AG10803 (cell line): ENCODE measurements at regions not wholly inside any gene's neighbourhood (a gene's known extent, or its start where the extent isn't known, plus 50 kb on each side); places are given as distances from the start of the nearest gene placed in this dataset.

Experiments used
- DNase-seq: peaks from one replicate; pipeline ENCODE4 v3.0.0; 2010; ENCODE audit warnings: low read depth
- H3K4me3 ChIP-seq: 2 replicates; pipeline ENCODE4 v1.5.1; 2011; ENCODE audit warnings: mild to moderate bottlenecking, low read length, control low read depth
- CTCF ChIP-seq: conservative IDR thresholded peaks from 2 replicates; pipeline ENCODE4 v1.5.1; 2011; ENCODE audit warnings: mild to moderate bottlenecking, low read length, control low read depth, inconsistent platforms

GRCh38 chr2:6665093-6666045 lies 200.3 kb downstream of the CMPK2 start:
- no peak for TF ChIP-seq CTCF
- no peak overlapping the region for H3K4me3 ChIP-seq
- DNase-seq = no peak

- no peak for DNase-seq
- TF ChIP-seq CTCF = no peak
- H3K4me3 ChIP-seq = no peak overlapping the region
These were observed 198.4 kb downstream of the CMPK2 start for GRCh38 chr2:6667326-6667725.

GRCh38 chr2:6671913-6672312 lies 193.8 kb downstream of the CMPK2 start:
- no peak for TF ChIP-seq CTCF
- H3K4me3 ChIP-seq = no peak overlapping the region
- no peak for DNase-seq

GRCh38 chr2:6674381-6674780 lies 191.3 kb downstream of the CMPK2 start:
- no peak for TF ChIP-seq CTCF
- no peak overlapping the region for H3K4me3 ChIP-seq
- DNase-seq = no peak

- no peak for DNase-seq
- H3K4me3 ChIP-seq = no peak overlapping the region
- no peak for TF ChIP-seq CTCF
These were observed 189.9 kb downstream of the CMPK2 start for GRCh38 chr2:6675791-6676190.

GRCh38 chr2:6676241-6676640 lies 189.5 kb downstream of the CMPK2 start:
- DNase-seq = no peak
- H3K4me3 ChIP-seq = no peak overlapping the region
- TF ChIP-seq CTCF = no peak

- TF ChIP-seq CTCF = no peak
- no peak overlapping the region for H3K4me3 ChIP-seq
- DNase-seq = no peak
These were observed 188.9 kb downstream of the CMPK2 start for GRCh38 chr2:6676776-6677175.
